Esophagus muscularis mucosa (tissue), 3 donors: ENCODE measurements at regions not wholly inside any gene's neighbourhood (a gene's known extent, or its start where the extent isn't known, plus 50 kb on each side); places are given as distances from the start of the nearest gene placed in this dataset.

ENCODE experiments used
- POLR2A ChIP-seq: fragments of 450-650 bp; IDR thresholded peaks from one replicate; pipeline ENCODE4 v1.6.1; 2017; ENCODE audit warnings: antibody characterized with exemption, moderate library complexity, mild to moderate bottlenecking, low read depth
- POLR2AphosphoS5 ChIP-seq, 2 donors: sonication (generic); formaldehyde crosslinking; IDR thresholded peaks; one replicate each; pipeline ENCODE4 v1.6.1; 2017; ENCODE audit warnings: antibody characterized with exemption in 2 of 2
- TF ChIP-seq, protein P1 (sequence below), 3 experiments: fragments of 200-600 bp in 2 of 3; fragments of 450-650 bp in 1 of 3; sonication (generic) in 2 of 3; IDR thresholded peaks; one replicate each; pipeline ENCODE4 v1.5.1; 2017 to 2019; ENCODE audit warnings: antibody characterized with exemption in 3 of 3, mild to moderate bottlenecking in 2 of 3, moderate library complexity in 1 of 3

DNA sequence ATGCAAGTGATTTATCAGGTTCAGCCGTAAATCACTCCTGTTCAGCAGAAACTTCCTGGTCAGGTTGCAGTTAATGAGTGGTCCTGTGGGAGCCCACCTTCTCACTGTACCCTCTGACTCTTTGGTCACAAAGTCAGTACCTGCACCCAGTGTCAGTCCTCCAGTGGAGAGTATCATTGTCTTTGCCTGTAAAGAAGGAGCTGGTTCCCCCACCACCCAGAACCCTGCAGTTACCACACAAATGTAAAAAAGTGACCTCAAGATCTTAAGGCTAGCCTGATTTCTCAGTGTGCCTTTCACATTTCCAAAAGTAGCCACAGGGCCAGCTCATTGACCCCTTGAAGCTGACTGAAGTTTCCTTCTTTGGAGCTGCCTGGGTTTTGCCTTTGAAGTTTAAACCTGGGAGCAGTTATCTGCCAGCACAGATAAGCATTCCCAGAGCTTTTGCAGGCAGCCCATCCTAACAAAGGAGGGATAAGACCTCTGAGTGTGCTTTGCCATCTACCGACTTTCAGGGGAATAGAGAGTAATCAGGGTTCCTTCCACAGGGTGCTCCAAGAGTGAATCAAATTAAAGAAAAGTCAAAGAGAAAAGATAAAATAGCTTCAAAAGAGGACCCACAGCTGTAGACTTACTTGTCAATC, 725.2 kb downstream of the CPS1 start:
- TF ChIP-seq, protein P1, sequence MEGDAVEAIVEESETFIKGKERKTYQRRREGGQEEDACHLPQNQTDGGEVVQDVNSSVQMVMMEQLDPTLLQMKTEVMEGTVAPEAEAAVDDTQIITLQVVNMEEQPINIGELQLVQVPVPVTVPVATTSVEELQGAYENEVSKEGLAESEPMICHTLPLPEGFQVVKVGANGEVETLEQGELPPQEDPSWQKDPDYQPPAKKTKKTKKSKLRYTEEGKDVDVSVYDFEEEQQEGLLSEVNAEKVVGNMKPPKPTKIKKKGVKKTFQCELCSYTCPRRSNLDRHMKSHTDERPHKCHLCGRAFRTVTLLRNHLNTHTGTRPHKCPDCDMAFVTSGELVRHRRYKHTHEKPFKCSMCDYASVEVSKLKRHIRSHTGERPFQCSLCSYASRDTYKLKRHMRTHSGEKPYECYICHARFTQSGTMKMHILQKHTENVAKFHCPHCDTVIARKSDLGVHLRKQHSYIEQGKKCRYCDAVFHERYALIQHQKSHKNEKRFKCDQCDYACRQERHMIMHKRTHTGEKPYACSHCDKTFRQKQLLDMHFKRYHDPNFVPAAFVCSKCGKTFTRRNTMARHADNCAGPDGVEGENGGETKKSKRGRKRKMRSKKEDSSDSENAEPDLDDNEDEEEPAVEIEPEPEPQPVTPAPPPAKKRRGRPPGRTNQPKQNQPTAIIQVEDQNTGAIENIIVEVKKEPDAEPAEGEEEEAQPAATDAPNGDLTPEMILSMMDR (IDR thresholded peaks at IDR 0.05) = no peak
- TF ChIP-seq POLR2A (no peak), POLR2AphosphoS5 (IDR thresholded peaks at IDR 0.05) (no peak)
